Prostate gland (tissue), 2 donors: ENCODE measurements at regions not wholly inside any gene's neighbourhood (a gene's known extent, or its start where the extent isn't known, plus 50 kb on each side); places are given as distances from the start of the nearest gene placed in this dataset.

Experiments
- CTCF ChIP-seq, 4 experiments: fragments of 200-600 bp in 2 of 4; fragments of 450-650 bp in 2 of 4; sonication (generic) in 2 of 4; IDR thresholded peaks; 1 replicate in 3 of 4; 2 replicates in 1 of 4; pipeline ENCODE4 v1.5.1; 2016 to 2019; ENCODE audit warnings: antibody characterized with exemption in 4 of 4, mild to moderate bottlenecking in 2 of 4, moderate library complexity in 2 of 4
- POLR2A ChIP-seq: fragments of 450-650 bp; IDR thresholded peaks from one replicate; pipeline ENCODE4 v1.6.1; 2016; ENCODE audit warnings: antibody characterized with exemption, mild to moderate bottlenecking
- POLR2AphosphoS5 ChIP-seq: sonication (generic); formaldehyde crosslinking; IDR thresholded peaks from one replicate; pipeline ENCODE4 v1.6.1; 2017; ENCODE audit warnings: antibody characterized with exemption

- TF ChIP-seq POLR2A (no peak), CTCF (IDR thresholded peaks at IDR 0.05) (no peak), POLR2AphosphoS5 (no peak)
These were observed 94.5 kb upstream of the PELI2 start for GRCh38 chr14:56023661-56024081.
